ENCODE measurements at regions not wholly inside any gene's neighbourhood (a gene's known extent, or its start where the extent isn't known, plus 50 kb on each side); places are given as distances from the start of the nearest gene placed in this dataset.
A peak's percentile ranks its signal among the peaks of the same experiment; 100 is the strongest.
"Not testable (repeated sequence)": the region's sequence is repeated elsewhere in the genome, so short reads cannot be mapped to it uniquely, and the experiment has no call there.

- DNase-seq (ENCODE audit: low spot score): not testable (repeated sequence)
These were observed 4175.7 kb upstream of the OR11H1 start for GRCh38 chr22:11352287-11352686.

GRCh38 chr22:11360632-11361031 is 4167.4 kb upstream of the OR11H1 start:
- DNase-seq (ENCODE audit: low spot score): peak; percentile 5

GRCh38 chr22:11361496-11361895 is 4166.5 kb upstream of the OR11H1 start:
- DNase-seq (ENCODE audit: low spot score): not testable (repeated sequence)

DNA sequence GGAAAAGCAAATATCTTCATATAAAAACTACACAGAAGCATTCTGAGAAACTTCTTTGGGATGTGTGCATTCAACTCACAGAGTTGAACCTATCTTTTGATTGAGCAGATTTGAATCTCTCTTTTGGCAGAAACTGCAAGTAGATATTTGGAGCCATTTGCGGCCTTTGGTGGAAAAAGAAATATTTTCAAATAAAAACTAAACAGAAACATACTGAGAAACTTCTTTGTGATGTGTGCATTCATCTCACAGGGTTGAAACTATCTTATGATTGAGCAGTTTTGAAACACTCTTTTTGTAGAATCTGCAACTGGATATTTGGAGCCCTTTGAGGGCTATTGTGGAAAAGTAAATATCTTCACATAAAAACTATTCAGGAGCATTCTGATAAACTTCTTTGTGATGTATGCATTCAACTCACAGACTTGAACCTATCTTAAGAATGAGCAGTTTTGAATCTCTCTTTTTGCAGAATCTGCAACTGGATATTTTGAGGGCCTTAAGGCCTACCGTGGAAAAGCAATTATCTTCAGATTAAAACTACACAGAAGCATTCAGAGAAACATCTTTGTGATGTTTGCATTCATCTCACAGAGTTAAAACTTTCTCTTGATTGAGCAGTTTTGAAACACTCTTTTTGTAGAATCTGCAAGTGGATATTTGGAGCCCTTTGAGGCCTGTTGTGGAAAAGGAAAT is 4158.2 kb upstream of the OR11H1 start:
- not testable (repeated sequence) for DNase-seq (ENCODE audit: low spot score)

DNA sequence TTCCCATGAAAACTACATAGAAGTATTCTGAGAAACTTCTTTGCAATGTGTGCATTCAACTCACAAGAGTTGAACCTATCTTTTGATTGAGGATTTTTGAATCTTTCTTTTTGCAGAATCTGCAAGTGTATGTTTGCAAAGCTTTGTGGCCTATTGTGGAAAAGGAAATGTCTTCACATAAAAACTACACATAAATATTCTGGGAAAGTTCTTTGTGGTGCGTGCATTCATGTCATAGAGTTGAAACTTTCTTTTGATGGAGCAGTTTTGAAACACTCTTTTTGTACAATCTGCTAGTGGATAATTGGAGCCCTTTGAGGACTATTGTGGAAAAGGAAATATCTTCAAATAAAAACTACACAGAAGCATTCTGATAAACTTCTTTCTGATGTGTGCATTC is 4157.7 kb upstream of the OR11H1 start:
- DNase-seq (ENCODE audit: low spot score): not testable (repeated sequence)

All from D341Med (cell line).